ENCODE measurements at regions not wholly inside any gene's neighbourhood (a gene's known extent, or its start where the extent isn't known, plus 50 kb on each side); places are given as distances from the start of the nearest gene placed in this dataset.
A peak's percentile ranks its signal among the peaks of the same experiment; 100 is the strongest.

DNA sequence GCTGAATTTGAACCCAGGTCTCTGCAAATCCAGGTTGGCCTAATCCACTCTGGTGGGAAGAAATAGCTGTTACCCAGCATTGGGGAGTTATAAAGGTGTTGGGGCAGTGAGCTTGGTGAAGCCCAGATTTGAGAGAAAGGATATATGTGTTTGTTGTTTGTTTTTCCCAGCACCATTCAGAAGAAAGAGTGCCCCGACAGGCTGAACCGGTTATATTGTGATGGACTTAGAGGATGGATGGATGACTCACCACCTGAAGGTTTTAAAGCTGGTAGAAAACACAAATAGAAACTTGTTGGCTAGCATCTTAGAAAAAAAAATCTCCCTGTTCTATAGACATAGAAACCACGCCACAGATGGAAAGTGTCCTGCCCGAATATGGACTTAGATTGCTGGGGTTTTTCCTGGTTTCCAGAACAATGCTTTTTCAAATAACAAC, 404.6 kb downstream of the MED13L start (continued):
- TF ChIP-seq ELF1 (IDR thresholded peaks at IDR 0.05; ENCODE audit: borderline replicate concordance, low read depth) (no peak), SIN3A (IDR thresholded peaks at IDR 0.05; ENCODE audit: low read depth) (no peak), RAD21 (IDR thresholded peaks at IDR 0.05; ENCODE audit: low read depth) (no peak), FOSL1 (IDR thresholded peaks at IDR 0.05; ENCODE audit: low read depth) (peak; percentile 87), ZFX (IDR thresholded peaks at IDR 0.05) (no peak), SP1 (IDR thresholded peaks at IDR 0.05; ENCODE audit: low read depth) (peak; percentile 91), SRF (IDR thresholded peaks at IDR 0.05; ENCODE audit: low read depth) (peak; percentile 66)
- TF ChIP-seq, protein P1, sequence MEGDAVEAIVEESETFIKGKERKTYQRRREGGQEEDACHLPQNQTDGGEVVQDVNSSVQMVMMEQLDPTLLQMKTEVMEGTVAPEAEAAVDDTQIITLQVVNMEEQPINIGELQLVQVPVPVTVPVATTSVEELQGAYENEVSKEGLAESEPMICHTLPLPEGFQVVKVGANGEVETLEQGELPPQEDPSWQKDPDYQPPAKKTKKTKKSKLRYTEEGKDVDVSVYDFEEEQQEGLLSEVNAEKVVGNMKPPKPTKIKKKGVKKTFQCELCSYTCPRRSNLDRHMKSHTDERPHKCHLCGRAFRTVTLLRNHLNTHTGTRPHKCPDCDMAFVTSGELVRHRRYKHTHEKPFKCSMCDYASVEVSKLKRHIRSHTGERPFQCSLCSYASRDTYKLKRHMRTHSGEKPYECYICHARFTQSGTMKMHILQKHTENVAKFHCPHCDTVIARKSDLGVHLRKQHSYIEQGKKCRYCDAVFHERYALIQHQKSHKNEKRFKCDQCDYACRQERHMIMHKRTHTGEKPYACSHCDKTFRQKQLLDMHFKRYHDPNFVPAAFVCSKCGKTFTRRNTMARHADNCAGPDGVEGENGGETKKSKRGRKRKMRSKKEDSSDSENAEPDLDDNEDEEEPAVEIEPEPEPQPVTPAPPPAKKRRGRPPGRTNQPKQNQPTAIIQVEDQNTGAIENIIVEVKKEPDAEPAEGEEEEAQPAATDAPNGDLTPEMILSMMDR (IDR thresholded peaks at IDR 0.05 in 2 of 3, conservative IDR thresholded peaks at IDR 0.05 in 1 of 3; ENCODE audit: borderline replicate concordance in 1 of 3, insufficient read depth in 1 of 3, low read depth in 2 of 3, low read length in 2 of 3), result no peak
- TF ChIP-seq, protein P2, sequence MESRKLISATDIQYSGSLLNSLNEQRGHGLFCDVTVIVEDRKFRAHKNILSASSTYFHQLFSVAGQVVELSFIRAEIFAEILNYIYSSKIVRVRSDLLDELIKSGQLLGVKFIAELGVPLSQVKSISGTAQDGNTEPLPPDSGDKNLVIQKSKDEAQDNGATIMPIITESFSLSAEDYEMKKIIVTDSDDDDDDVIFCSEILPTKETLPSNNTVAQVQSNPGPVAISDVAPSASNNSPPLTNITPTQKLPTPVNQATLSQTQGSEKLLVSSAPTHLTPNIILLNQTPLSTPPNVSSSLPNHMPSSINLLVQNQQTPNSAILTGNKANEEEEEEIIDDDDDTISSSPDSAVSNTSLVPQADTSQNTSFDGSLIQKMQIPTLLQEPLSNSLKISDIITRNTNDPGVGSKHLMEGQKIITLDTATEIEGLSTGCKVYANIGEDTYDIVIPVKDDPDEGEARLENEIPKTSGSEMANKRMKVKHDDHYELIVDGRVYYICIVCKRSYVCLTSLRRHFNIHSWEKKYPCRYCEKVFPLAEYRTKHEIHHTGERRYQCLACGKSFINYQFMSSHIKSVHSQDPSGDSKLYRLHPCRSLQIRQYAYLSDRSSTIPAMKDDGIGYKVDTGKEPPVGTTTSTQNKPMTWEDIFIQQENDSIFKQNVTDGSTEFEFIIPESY (IDR thresholded peaks at IDR 0.05; ENCODE audit: extremely low read depth, insufficient replicate concordance, low read length), result peak; percentile 21

DNA sequence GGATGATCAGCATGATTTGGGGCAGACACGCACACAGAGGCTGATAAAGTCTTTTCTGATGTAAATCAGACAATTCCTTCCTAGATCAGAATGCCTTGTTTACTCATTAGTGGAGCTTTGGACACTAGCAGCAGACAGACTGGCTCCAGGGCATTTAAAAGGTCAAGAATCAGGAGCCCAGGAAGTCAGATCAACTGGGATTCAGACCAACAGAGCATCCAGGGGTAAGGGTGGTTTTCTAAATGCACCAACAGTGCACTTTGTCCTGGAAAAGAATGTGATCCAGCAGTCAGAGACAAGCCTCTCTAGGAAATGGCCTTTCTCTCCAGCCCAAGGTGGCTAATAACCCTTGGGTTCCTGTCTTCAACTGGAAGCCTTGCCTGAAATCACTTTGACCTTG, 405.3 kb downstream of the MED13L start:
- ATAC-seq (0 out of 2 replicates have a peak, but pooled peaks have one; percentile 10), DNase-seq (ENCODE audit: low read depth, low spot score) (no peak)
- no peaks in the 10 kb centered on the region for H3K36me3 ChIP-seq (ENCODE audit: control insufficient read depth in 1 of 2, insufficient read depth in 2 of 2, low read length in 2 of 2)
- intact Hi-C loops (cut with micrococcal nuclease), result no loop called here
- POLR2A ChIA-PET, result interaction anchor here (0.6 to 0.9 kb wide), 2 partner anchors 1180 to 1188 kb away, joined by 3 read pairs; partner anchors contain the start of gene TBX3
- CTCF ChIA-PET, result interaction anchor here (0.8 to 2.6 kb wide), 8 partner anchors 12 to 119 kb away, joined by 3 to 12 read pairs (median 4); no protein-coding TSS in a partner anchor
- H3K4me1 ChIP-seq (ENCODE audit: control insufficient read depth in 1 of 2, insufficient read depth in 2 of 2, low read length in 2 of 2), result peaks cover 36 to 43% of the 10 kb centered on the region in 2 experiments
- no TSS peak for BruUV-seq (replicated peaks)
- peak overlapping the region; percentile 47 for H3K27ac ChIP-seq (ENCODE audit: low read depth, low read length)
- H3K9me3 ChIP-seq (ENCODE audit: control insufficient read depth in 1 of 2, insufficient read depth in 1 of 2, low read depth in 1 of 2, low read length in 2 of 2), result no peaks in the 10 kb centered on the region
- no peaks in the 10 kb centered on the region for H4K20me1 ChIP-seq (ENCODE audit: insufficient read depth)
- H3K9me2 ChIP-seq (ENCODE audit: insufficient read depth), result no peaks in the 10 kb centered on the region
- no peaks in the 10 kb centered on the region for H3K27me3 ChIP-seq (ENCODE audit: insufficient read depth, low read length)
- peak overlapping the region; percentile 71 for H3K4me2 ChIP-seq (ENCODE audit: low read length)
- H3K9ac ChIP-seq (ENCODE audit: low read length), result no peak overlapping the region
- RAD21 ChIA-PET (ENCODE audit: low non-redundant PET in 1 of 2, low total read pairs in 2 of 2, uncharacterized antibody in 2 of 2, unreplicated experiment in 2 of 2), result no interaction called here
- peak overlapping the region; percentile 74 for H2AFZ ChIP-seq (ENCODE audit: low read depth, low read length, poor library complexity, severe bottlenecking)
- 0 out of 2 replicates have a peak, but pooled peaks have one; percentile 4 for TF ChIP-seq SP1 (IDR thresholded peaks at IDR 0.05; ENCODE audit: low read depth)
- TF ChIP-seq, protein P1 (IDR thresholded peaks at IDR 0.05 in 2 of 3, conservative IDR thresholded peaks at IDR 0.05 in 1 of 3; ENCODE audit: borderline replicate concordance in 1 of 3, insufficient read depth in 1 of 3, low read depth in 2 of 3, low read length in 2 of 3), result no peak
- H3K4me3 ChIP-seq (replicated peaks in 1 of 2; ENCODE audit: low read depth in 1 of 2, low read length in 2 of 2), result peak overlapping the region in 1 of 2 experiments; percentile 44; a peak in 2 of 4 replicates
- H3K79me2 ChIP-seq (ENCODE audit: insufficient read depth, low read length), result no peaks in the 10 kb centered on the region

All from HCT116 (cell line).